ENCODE measurements at regions not wholly inside any gene's neighbourhood (a gene's known extent, or its start where the extent isn't known, plus 50 kb on each side); places are given as distances from the start of the nearest gene placed in this dataset.

DNA sequence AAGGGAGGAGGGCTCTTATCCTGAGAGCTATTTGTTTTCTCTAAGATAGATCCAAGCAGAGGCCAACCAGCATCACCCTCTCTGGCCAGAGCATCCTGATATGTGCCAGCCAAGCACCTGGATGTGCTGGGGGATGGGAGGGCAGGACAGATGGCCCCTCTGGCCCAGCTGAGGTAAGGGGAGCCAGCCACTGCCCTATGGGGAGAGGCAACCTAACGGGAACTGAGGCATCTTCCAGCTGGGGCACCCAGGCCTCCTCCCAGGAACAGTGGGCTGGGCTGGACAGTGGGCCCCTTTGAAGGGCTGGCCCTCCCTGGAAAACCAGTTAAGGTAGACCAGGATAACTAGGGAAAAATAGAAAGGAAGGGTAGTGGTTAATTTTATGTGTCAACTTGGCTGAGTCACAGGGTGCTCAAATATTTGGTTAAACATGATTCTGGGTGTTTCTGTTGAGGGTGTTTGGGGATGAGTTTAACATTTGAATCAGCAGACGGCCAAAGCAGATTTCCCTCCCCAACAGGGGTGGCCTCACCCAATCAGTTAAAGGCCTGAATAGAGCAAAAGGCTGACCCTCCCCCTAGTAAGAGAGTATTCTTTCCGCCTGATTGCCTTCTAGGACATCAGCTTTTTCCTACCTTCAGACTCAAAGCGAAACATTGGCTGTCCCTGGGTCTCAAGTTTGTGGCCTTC lies 595.1 kb downstream of the BUD13 start:
- Histone ChIP-seq H3K4me3 (no peak overlapping the region), H3K4me2 (no peak overlapping the region), H3K9me3 (no peaks in the 10 kb centered on the region), H3K27ac (no peak overlapping the region), H3K4me1 (no peaks in the 10 kb centered on the region)
- no peak for DNase-seq (ENCODE audit: low read depth in 1 of 2, low spot score in 1 of 2)
- ChIA-PET POLR2A (no interaction called here), CTCF (no interaction called here)
- no peak for TF ChIP-seq CHD2 (IDR thresholded peaks at IDR 0.05; ENCODE audit: low read length, partially characterized antibody)
- TF ChIP-seq RCOR1 (IDR thresholded peaks at IDR 0.05; ENCODE audit: low read depth, low read length), result no peak
- no peak for TF ChIP-seq NPAS2 (CRISPR knock-in tag; IDR thresholded peaks at IDR 0.05; ENCODE audit: borderline replicate concordance)
- TF ChIP-seq FOXS1 (CRISPR knock-in tag; IDR thresholded peaks at IDR 0.05), result no peak
- TF ChIP-seq USF2 (IDR thresholded peaks at IDR 0.05), result no peak
- TF ChIP-seq HOXB5 (CRISPR knock-in tag; IDR thresholded peaks at IDR 0.05), result no peak
- no peak for TF ChIP-seq SMC3 (IDR thresholded peaks at IDR 0.05)
- no peak for TF ChIP-seq CBX8 (IDR thresholded peaks at IDR 0.05)
- TF ChIP-seq REST (IDR thresholded peaks at IDR 0.05), result no peak
- no peak for FAIRE-seq
- no peak for ATAC-seq
- WGBS (ENCODE audit: missing lambda C conversion rate), result 19% methylated on average over 3 of the region's 4 CpGs

GRCh38 chr11:116176484-116177005 lies 596.2 kb downstream of the BUD13 start:
- CTCF ChIA-PET, result no interaction called here
- WGBS (ENCODE audit: missing lambda C conversion rate), result 21% methylated on average over 6 of the region's 6 CpGs
- ATAC-seq, result no peak
- Histone ChIP-seq H3K4me3 (no peak overlapping the region), H3K4me1 (no peaks in the 10 kb centered on the region), H3K9me3 (no peaks in the 10 kb centered on the region), H3K27ac (no peak overlapping the region), H3K4me2 (no peak overlapping the region)
- FAIRE-seq, result no peak
- DNase-seq (ENCODE audit: low read depth in 1 of 2, low spot score in 1 of 2), result no peak
- POLR2A ChIA-PET, result no interaction called here
- TF ChIP-seq EHF (CRISPR knock-in tag; IDR thresholded peaks at IDR 0.05), result no peak
- no peak for TF ChIP-seq EP300 (IDR thresholded peaks at IDR 0.05)
- no peak for TF ChIP-seq REST (IDR thresholded peaks at IDR 0.05)
- TF ChIP-seq MAFK (IDR thresholded peaks at IDR 0.05; ENCODE audit: partially characterized antibody), result no peak
- no peak for TF ChIP-seq CEBPB (IDR thresholded peaks at IDR 0.05)
- no peak for TF ChIP-seq RCOR1 (IDR thresholded peaks at IDR 0.05; ENCODE audit: low read depth, low read length)
- TF ChIP-seq CBX8 (IDR thresholded peaks at IDR 0.05), result no peak
- no peak for TF ChIP-seq FOSL2 (IDR thresholded peaks at IDR 0.05)
- TF ChIP-seq FOSL2 (CRISPR knock-in tag; IDR thresholded peaks at IDR 0.05), result no peak
